IPS DF 6.9 (cell line): ENCODE measurements at regions not wholly inside any gene's neighbourhood (a gene's known extent, or its start where the extent isn't known, plus 50 kb on each side); places are given as distances from the start of the nearest gene placed in this dataset.

Experiments used
- DNase-seq: peaks from one replicate; pipeline ENCODE4 v3.0.0-alpha.2; 2013; ENCODE audit warnings: low read depth, low spot score
- H3K27ac ChIP-seq: one replicate; pipeline ENCODE4 v1.5.1; 2013; ENCODE audit warnings: low read length, control low read depth
- H3K27me3 ChIP-seq: 2 replicates; pipeline ENCODE4 v1.6.1; 2013; ENCODE audit warnings: mild to moderate bottlenecking, low read length; ENCODE audit not compliant: control insufficient read depth, insufficient read depth
- H3K36me3 ChIP-seq: 2 replicates; pipeline ENCODE4 v1.6.1; 2013; ENCODE audit warnings: low read length; ENCODE audit not compliant: control insufficient read depth, insufficient read depth
- H3K4me1 ChIP-seq: 2 replicates; pipeline ENCODE4 v1.6.1; 2013; ENCODE audit warnings: low read length; ENCODE audit not compliant: control insufficient read depth, insufficient read depth
- H3K4me3 ChIP-seq: 2 replicates; pipeline ENCODE4 v1.5.1; 2013; ENCODE audit warnings: mild to moderate bottlenecking, low read length
- H3K9me3 ChIP-seq: 2 replicates; pipeline ENCODE4 v1.6.1; 2013; ENCODE audit warnings: low read length, inconsistent platforms; ENCODE audit not compliant: control insufficient read depth, insufficient read depth
- WGBS: extraction: QIAGEN DNeasy Blood & Tissue Kit; methylation state at CpG from one replicate; pipeline ENCODE4 v1.1.7; 2013; ENCODE audit warnings: mixed read lengths, missing lambda C conversion rate; ENCODE audit not compliant: insufficient read length, insufficient coverage; 5-methylcytosine and 5-hydroxymethylcytosine counted together

- Histone ChIP-seq H3K36me3 (no peaks in the 10 kb centered on the region), H3K27ac (no peak overlapping the region), H3K27me3 (no peaks in the 10 kb centered on the region), H3K4me1 (no peaks in the 10 kb centered on the region), H3K4me3 (no peak overlapping the region), H3K9me3 (no peaks in the 10 kb centered on the region)
- no CpG with 5 or more reads among the region's 5 CpGs for WGBS
- DNase-seq: no peak
Observed at GRCh38 chr5:135632798-135633197, 54.0 kb upstream of the CXCL14 start.

GRCh38 chr5:135631391-135631790, 52.6 kb upstream of the CXCL14 start:
- H3K36me3 ChIP-seq: no peaks in the 10 kb centered on the region
- no peaks in the 10 kb centered on the region for H3K9me3 ChIP-seq
- H3K4me1 ChIP-seq: no peaks in the 10 kb centered on the region
- H3K27ac ChIP-seq: no peak overlapping the region
- H3K4me3 ChIP-seq: no peak overlapping the region
- H3K27me3 ChIP-seq: no peaks in the 10 kb centered on the region
- WGBS: no CpG with 5 or more reads among the region's 3 CpGs
- no peak for DNase-seq

DNA sequence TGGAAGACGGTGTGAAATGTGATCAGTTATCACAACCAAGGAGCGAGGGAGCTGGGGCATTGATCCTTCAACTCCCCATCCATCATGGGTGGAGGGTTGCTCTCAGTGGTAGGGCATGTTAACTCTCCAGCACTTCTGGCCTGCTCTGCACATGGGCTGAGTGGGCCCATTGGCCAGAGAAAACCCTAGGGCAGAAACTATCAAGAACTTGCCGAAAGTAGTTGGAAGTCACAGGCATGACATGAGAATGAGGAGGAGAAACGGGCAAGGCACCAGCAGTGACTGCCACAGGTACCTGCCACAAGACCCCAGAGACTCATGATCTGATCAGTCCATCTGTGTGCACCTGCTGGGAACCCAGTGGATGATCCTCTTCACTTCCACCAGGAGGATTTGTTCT, 50.9 kb upstream of the CXCL14 start:
- Histone ChIP-seq H3K4me3 (no peak overlapping the region), H3K36me3 (no peaks in the 10 kb centered on the region), H3K27me3 (no peaks in the 10 kb centered on the region), H3K9me3 (no peaks in the 10 kb centered on the region), H3K4me1 (no peaks in the 10 kb centered on the region), H3K27ac (no peak overlapping the region)
- no CpG with 5 or more reads among the region's 4 CpGs for WGBS
- DNase-seq: no peak

DNA sequence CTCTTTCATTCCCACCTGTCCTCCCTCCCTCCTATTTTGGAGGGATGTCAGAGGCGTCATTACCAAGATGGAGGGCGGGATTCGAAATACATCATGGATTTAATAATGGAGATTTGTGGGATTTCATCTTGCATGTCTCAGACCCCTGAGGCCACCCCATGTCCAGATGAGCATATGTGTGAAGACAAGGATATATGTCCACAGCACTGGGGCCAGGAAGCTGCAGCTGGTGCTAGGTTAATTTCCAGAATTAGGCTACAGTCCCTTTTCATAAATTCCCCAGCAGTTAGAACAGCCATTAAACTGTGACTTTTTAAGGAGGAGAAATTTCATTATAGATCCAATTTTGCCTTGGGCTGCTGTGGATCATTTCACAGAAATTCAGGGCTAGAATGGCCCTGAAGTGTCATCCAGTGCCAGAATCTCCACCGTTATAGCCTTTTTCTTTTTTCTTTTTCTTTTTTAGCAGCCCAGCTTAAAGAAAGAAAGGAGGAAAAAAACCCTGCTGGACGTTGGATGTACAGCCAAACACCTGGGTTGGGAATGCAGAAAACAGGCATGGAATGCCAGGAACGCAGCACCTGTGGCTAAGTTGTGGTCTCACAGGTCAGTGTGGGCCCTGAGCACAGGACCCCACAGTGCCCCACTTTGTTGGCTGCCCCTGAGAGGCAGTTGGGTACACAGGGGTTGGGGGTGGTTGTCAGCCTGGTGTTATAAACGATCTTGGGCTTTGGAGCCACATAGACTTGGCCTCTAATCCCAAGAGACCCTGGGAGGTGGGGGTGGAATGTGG, 50.2 kb upstream of the CXCL14 start:
- Histone ChIP-seq H3K4me3 (no peak overlapping the region), H3K4me1 (no peaks in the 10 kb centered on the region), H3K27ac (no peak overlapping the region), H3K36me3 (no peaks in the 10 kb centered on the region), H3K9me3 (no peaks in the 10 kb centered on the region), H3K27me3 (no peaks in the 10 kb centered on the region)
- DNase-seq: no peak
- no CpG with 5 or more reads among the region's 7 CpGs for WGBS
